Neutrophil (primary cell): ENCODE measurements at regions not wholly inside any gene's neighbourhood (a gene's known extent, or its start where the extent isn't known, plus 50 kb on each side); places are given as distances from the start of the nearest gene placed in this dataset.

Experiments used
- H3K27ac ChIP-seq: fragments of 200-600 bp; sonication (generic); 2 replicates; pipeline ENCODE4 v1.5.1; 2016; ENCODE audit warnings: mild to moderate bottlenecking, moderate library complexity
- H3K27me3 ChIP-seq: fragments of 200-600 bp; sonication (generic); 2 replicates; pipeline ENCODE4 v1.6.0; 2016; ENCODE audit warnings: mild to moderate bottlenecking
- H3K36me3 ChIP-seq: fragments of 200-600 bp; sonication (generic); 2 replicates; pipeline ENCODE4 v1.5.1; 2017
- H3K4me1 ChIP-seq, 2 experiments: fragments of 200-600 bp in 1 of 2; sonication (generic) in 1 of 2; 1 replicate in 1 of 2; 2 replicates in 1 of 2; pipeline versions ENCODE4 v1.5.1 to v1.6.1; 2013 to 2016; ENCODE audit warnings: low read depth in 1 of 2, low read length in 1 of 2, mild to moderate bottlenecking in 1 of 2, moderate library complexity in 1 of 2; ENCODE audit not compliant: control insufficient read depth in 1 of 2, insufficient read depth in 1 of 2
- H3K4me3 ChIP-seq, 2 experiments: fragments of 200-600 bp in 1 of 2; sonication (generic) in 1 of 2; 1 replicate in 1 of 2; 2 replicates in 1 of 2; pipeline ENCODE4 v1.5.1; 2013 to 2016; ENCODE audit warnings: low read depth in 1 of 2, low read length in 1 of 2, mild to moderate bottlenecking in 1 of 2, moderate library complexity in 1 of 2
- H3K9me3 ChIP-seq: fragments of 200-600 bp; sonication (generic); 2 replicates; pipeline ENCODE4 v1.5.1; 2016
- CTCF ChIP-seq: fragments of 200-600 bp; sonication (generic); IDR thresholded peaks from 2 replicates; pipeline ENCODE4 v1.5.1; 2016; ENCODE audit warnings: antibody characterized with exemption

- Histone ChIP-seq H3K27me3 (no peaks in the 10 kb centered on the region), H3K4me3 (no peak overlapping the region), H3K27ac (no peak overlapping the region), H3K4me1 (no peaks in the 10 kb centered on the region), H3K36me3 (no peaks in the 10 kb centered on the region), H3K9me3 (no peaks in the 10 kb centered on the region)
- no peak for TF ChIP-seq CTCF
Observed at GRCh38 chr2:83331810-83332209, 1127.3 kb downstream of the SUCLG1 start.

- H3K4me1 ChIP-seq, result no peaks in the 10 kb centered on the region
- H3K36me3 ChIP-seq, result no peaks in the 10 kb centered on the region
- no peaks in the 10 kb centered on the region for H3K9me3 ChIP-seq
- no peak for TF ChIP-seq CTCF
- H3K27ac ChIP-seq, result no peak overlapping the region
- H3K27me3 ChIP-seq, result no peaks in the 10 kb centered on the region
- no peak overlapping the region for H3K4me3 ChIP-seq
Observed at GRCh38 chr2:83323038-83323437, 1136.0 kb downstream of the SUCLG1 start.

- H3K36me3 ChIP-seq, result no peaks in the 10 kb centered on the region
- H3K4me1 ChIP-seq, result no peaks in the 10 kb centered on the region
- H3K4me3 ChIP-seq, result no peak overlapping the region
- H3K27ac ChIP-seq, result no peak overlapping the region
- H3K27me3 ChIP-seq, result no peaks in the 10 kb centered on the region
- H3K9me3 ChIP-seq, result no peaks in the 10 kb centered on the region
- TF ChIP-seq CTCF, result no peak
Observed at GRCh38 chr2:83320053-83320452, 1139.0 kb downstream of the SUCLG1 start.

GRCh38 chr2:83305758-83306378 is 1153.2 kb downstream of the SUCLG1 start:
- Histone ChIP-seq H3K9me3 (no peaks in the 10 kb centered on the region), H3K36me3 (no peaks in the 10 kb centered on the region), H3K4me3 (no peak overlapping the region), H3K4me1 (no peaks in the 10 kb centered on the region), H3K27ac (no peak overlapping the region), H3K27me3 (no peaks in the 10 kb centered on the region)
- no peak for TF ChIP-seq CTCF

GRCh38 chr2:83291083-83291482 is 1168.0 kb downstream of the SUCLG1 start:
- no peak overlapping the region for H3K4me3 ChIP-seq
- H3K9me3 ChIP-seq, result no peaks in the 10 kb centered on the region
- no peak for TF ChIP-seq CTCF
- H3K4me1 ChIP-seq, result no peaks in the 10 kb centered on the region
- H3K36me3 ChIP-seq, result no peaks in the 10 kb centered on the region
- H3K27ac ChIP-seq, result no peak overlapping the region
- H3K27me3 ChIP-seq, result no peaks in the 10 kb centered on the region

GRCh38 chr2:83282841-83283240 is 1176.2 kb downstream of the SUCLG1 start:
- Histone ChIP-seq H3K4me3 (no peak overlapping the region), H3K9me3 (no peaks in the 10 kb centered on the region), H3K27ac (no peak overlapping the region), H3K27me3 (no peaks in the 10 kb centered on the region), H3K36me3 (no peaks in the 10 kb centered on the region), H3K4me1 (no peaks in the 10 kb centered on the region)
- TF ChIP-seq CTCF, result no peak
